Left colon (tissue), 2 donors: ENCODE measurements at regions not wholly inside any gene's neighbourhood (a gene's known extent, or its start where the extent isn't known, plus 50 kb on each side); places are given as distances from the start of the nearest gene placed in this dataset.

Experiments
- ATAC-seq: fragments of 200-7000 bp; cut with Tn5 transposase; one replicate; pipeline ENCODE4 v1.9.1; 2020; ENCODE audit warnings: mild to moderate bottlenecking, moderate library complexity
- DNase-seq, 2 donors: peaks; one replicate each; pipeline ENCODE4 v3.0.0-alpha.2; 2020
- intact Hi-C, 2 donors: fragments of 100-400 bp; cut with DNase I in 1 of 2; cut with micrococcal nuclease in 1 of 2; formaldehyde crosslinking; loops; one replicate each; pipeline versions ENCODE4 v1.11.2 to v1.14.0; 2022; cut with DNase I, micrococcal nuclease
- donor health status: DM: no; HTN: no; CAD: no.
- donor health status: DM: yes; HTN: yes; CAD: no.

GRCh38 chr12:11946161-11946560 lies 124.6 kb upstream of the BCL2L14 start:
- intact Hi-C loops = no loop called here
- ATAC-seq = no peak
- DNase-seq = no peak

- DNase-seq = no peak
- intact Hi-C loops = no loop called here
- ATAC-seq = peak; percentile 30
Measured at GRCh38 chr12:11947213-11947612, 123.5 kb upstream of the BCL2L14 start.

GRCh38 chr12:11949738-11950411 lies 120.9 kb upstream of the BCL2L14 start:
- peak in 1 of 2 donors; percentile 14 for DNase-seq
- peak; percentile 81 for ATAC-seq
- intact Hi-C loops = no loop called here

GRCh38 chr12:11951209-11951608 lies 119.5 kb upstream of the BCL2L14 start:
- DNase-seq (no peak), ATAC-seq (no peak)
- intact Hi-C loops = no loop called here

- ATAC-seq (no peak), DNase-seq (no peak)
- intact Hi-C loops = no loop called here
Measured at GRCh38 chr12:11953523-11953922, 117.2 kb upstream of the BCL2L14 start.

- ATAC-seq = no peak
- intact Hi-C loops = no loop called here
- DNase-seq = no peak
Measured at GRCh38 chr12:11954181-11954580, 116.6 kb upstream of the BCL2L14 start.

- intact Hi-C loops = no loop called here
- ATAC-seq (no peak), DNase-seq (no peak)
Measured at GRCh38 chr12:11958221-11959091, 112.3 kb upstream of the BCL2L14 start.

GRCh38 chr12:11959117-11959823 lies 111.5 kb upstream of the BCL2L14 start:
- ATAC-seq (peak; percentile 35), DNase-seq (no peak)
- intact Hi-C loops = no loop called here

- intact Hi-C loops = no loop called here
- DNase-seq (no peak), ATAC-seq (no peak)
Measured at GRCh38 chr12:11960646-11961045, 110.1 kb upstream of the BCL2L14 start.

- DNase-seq (no peak), ATAC-seq (no peak)
- intact Hi-C loops = no loop called here
Measured at GRCh38 chr12:11961686-11962085, 109.1 kb upstream of the BCL2L14 start.

GRCh38 chr12:11962860-11963259 lies 107.9 kb upstream of the BCL2L14 start:
- DNase-seq = no peak
- no peak for ATAC-seq

GRCh38 chr12:11963841-11964471 lies 106.8 kb upstream of the BCL2L14 start:
- intact Hi-C loops = no loop called here
- DNase-seq (no peak), ATAC-seq (no peak)

More at GRCh38 chr12:11962860-11963259, 107.9 kb upstream of the BCL2L14 start:
- intact Hi-C loops = no loop called here

- intact Hi-C loops = no loop called here
- DNase-seq (no peak), ATAC-seq (no peak)
Measured at GRCh38 chr12:11965258-11965910, 105.4 kb upstream of the BCL2L14 start.

- intact Hi-C loops = no loop called here
- DNase-seq = no peak
- no peak for ATAC-seq
Measured at GRCh38 chr12:11967376-11968047, 103.2 kb upstream of the BCL2L14 start.

- intact Hi-C loops = no loop called here
- DNase-seq = no peak
- ATAC-seq = no peak
Measured at GRCh38 chr12:11968048-11968383, 102.7 kb upstream of the BCL2L14 start.

GRCh38 chr12:11968516-11968915 lies 102.2 kb upstream of the BCL2L14 start:
- ATAC-seq = no peak
- no peak for DNase-seq
- intact Hi-C loops = no loop called here

- DNase-seq (no peak), ATAC-seq (no peak)
- intact Hi-C loops = no loop called here
Measured at GRCh38 chr12:11969437-11970154, 101.1 kb upstream of the BCL2L14 start.

GRCh38 chr12:11970155-11970520 lies 100.6 kb upstream of the BCL2L14 start:
- ATAC-seq (no peak), DNase-seq (no peak)
- intact Hi-C loops = no loop called here
